ENCODE measurements at regions not wholly inside any gene's neighbourhood (a gene's known extent, or its start where the extent isn't known, plus 50 kb on each side); places are given as distances from the start of the nearest gene placed in this dataset.

GRCh38 chr11:98561877-98562395 is 458.8 kb upstream of the CNTN5 start:
- no peak for ATAC-seq
- no peak for DNase-seq (ENCODE audit: low spot score in 2 of 2)
- Mint-ChIP-seq H3K9me3 (peaks cover 9 to 14% of the 10 kb centered on the region in 2 donors), H3K27ac (no peak overlapping the region), H3K36me3 (no peaks in the 10 kb centered on the region)

GRCh38 chr11:98564233-98564632 is 456.5 kb upstream of the CNTN5 start:
- ATAC-seq: no peak
- H3K36me3 Mint-ChIP-seq: peaks cover 0 to 4% of the 10 kb centered on the region in 2 donors
- H3K27ac Mint-ChIP-seq: no peak overlapping the region
- peaks cover 11 to 13% of the 10 kb centered on the region in 2 donors for H3K9me3 Mint-ChIP-seq
- DNase-seq (ENCODE audit: low spot score in 2 of 2): no peak

- no peak for ATAC-seq
- Mint-ChIP-seq H3K27ac (no peak overlapping the region), H3K9me3 (peaks cover 11 to 13% of the 10 kb centered on the region in 2 donors), H3K36me3 (peaks cover 0 to 4% of the 10 kb centered on the region in 2 donors)
- DNase-seq (ENCODE audit: low spot score in 2 of 2): no peak
Observed at GRCh38 chr11:98564881-98565280, 455.9 kb upstream of the CNTN5 start.

GRCh38 chr11:98565311-98565710 is 455.4 kb upstream of the CNTN5 start:
- ATAC-seq (peak in 1 of 2 donors; percentile 32), DNase-seq (ENCODE audit: low spot score in 2 of 2) (no peak)
- Mint-ChIP-seq H3K9me3 (peaks cover 15 to 16% of the 10 kb centered on the region in 2 donors), H3K27ac (no peak overlapping the region), H3K36me3 (peaks cover 0 to 4% of the 10 kb centered on the region in 2 donors)

GRCh38 chr11:98566978-98567377 is 453.8 kb upstream of the CNTN5 start:
- H3K27ac Mint-ChIP-seq: peak overlapping the region in 1 of 2 donors; percentile 47
- H3K36me3 Mint-ChIP-seq: peaks cover 0 to 4% of the 10 kb centered on the region in 2 donors
- DNase-seq (ENCODE audit: low spot score in 2 of 2) (no peak), ATAC-seq (no peak)
- peaks cover 14 to 16% of the 10 kb centered on the region in 2 donors for H3K9me3 Mint-ChIP-seq

- Mint-ChIP-seq H3K9me3 (peaks cover 13 to 17% of the 10 kb centered on the region in 2 donors), H3K27ac (no peak overlapping the region), H3K36me3 (peaks cover 0 to 4% of the 10 kb centered on the region in 2 donors)
- DNase-seq (ENCODE audit: low spot score in 2 of 2): no peak
- no peak for ATAC-seq
Observed at GRCh38 chr11:98568013-98568412, 452.7 kb upstream of the CNTN5 start.

GRCh38 chr11:98572941-98573340 is 447.8 kb upstream of the CNTN5 start:
- peaks cover 11% of the 10 kb centered on the region in 2 donors for H3K9me3 Mint-ChIP-seq
- no peak overlapping the region for H3K27ac Mint-ChIP-seq
- no peak for ATAC-seq
- no peak for DNase-seq (ENCODE audit: low spot score in 2 of 2)
- H3K36me3 Mint-ChIP-seq: peaks cover 0 to 3% of the 10 kb centered on the region in 2 donors

- no peaks in the 10 kb centered on the region for H3K36me3 Mint-ChIP-seq
- no peak overlapping the region for H3K27ac Mint-ChIP-seq
- ATAC-seq: no peak
- no peak for DNase-seq (ENCODE audit: low spot score in 2 of 2)
- H3K9me3 Mint-ChIP-seq: peaks cover 4 to 7% of the 10 kb centered on the region in 2 donors
Observed at GRCh38 chr11:98587884-98588283, 432.9 kb upstream of the CNTN5 start.

- H3K27ac Mint-ChIP-seq: no peak overlapping the region
- peaks cover 0 to 4% of the 10 kb centered on the region in 2 donors for H3K36me3 Mint-ChIP-seq
- peaks cover 11 to 13% of the 10 kb centered on the region in 2 donors for H3K9me3 Mint-ChIP-seq
- DNase-seq (ENCODE audit: low spot score in 2 of 2) (no peak), ATAC-seq (no peak)
Observed at GRCh38 chr11:98589967-98590366, 430.8 kb upstream of the CNTN5 start.

GRCh38 chr11:98600103-98600502 is 420.6 kb upstream of the CNTN5 start:
- no peaks in the 10 kb centered on the region for H3K36me3 Mint-ChIP-seq
- ATAC-seq: no peak
- no peak for DNase-seq (ENCODE audit: low spot score in 2 of 2)
- no peak overlapping the region for H3K27ac Mint-ChIP-seq
- H3K9me3 Mint-ChIP-seq: peaks cover 13 to 31% of the 10 kb centered on the region in 2 donors

GRCh38 chr11:98600786-98601773 is 419.7 kb upstream of the CNTN5 start:
- ATAC-seq (no peak), DNase-seq (ENCODE audit: low spot score in 2 of 2) (no peak)
- peaks cover 7 to 31% of the 10 kb centered on the region in 2 donors for H3K9me3 Mint-ChIP-seq
- H3K36me3 Mint-ChIP-seq: no peaks in the 10 kb centered on the region
- H3K27ac Mint-ChIP-seq: peak overlapping the region in 1 of 2 donors; percentile 79

GRCh38 chr11:98616098-98616655 is 404.6 kb upstream of the CNTN5 start:
- peaks cover 0 to 6% of the 10 kb centered on the region in 2 donors for H3K36me3 Mint-ChIP-seq
- peaks cover 24 to 33% of the 10 kb centered on the region in 2 donors for H3K9me3 Mint-ChIP-seq
- DNase-seq (ENCODE audit: low spot score in 2 of 2) (no peak), ATAC-seq (no peak)
- no peak overlapping the region for H3K27ac Mint-ChIP-seq

GRCh38 chr11:98621767-98622166 is 399.0 kb upstream of the CNTN5 start:
- ATAC-seq: no peak
- DNase-seq (ENCODE audit: low spot score in 2 of 2): no peak
- Mint-ChIP-seq H3K9me3 (peaks cover 35 to 37% of the 10 kb centered on the region in 2 donors), H3K36me3 (peaks cover 6% of the 10 kb centered on the region in 2 donors), H3K27ac (no peak overlapping the region)

GRCh38 chr11:98625526-98625925 is 395.2 kb upstream of the CNTN5 start:
- no peak for ATAC-seq
- Mint-ChIP-seq H3K36me3 (peaks cover 0 to 6% of the 10 kb centered on the region in 2 donors), H3K27ac (no peak overlapping the region), H3K9me3 (peaks cover 15 to 19% of the 10 kb centered on the region in 2 donors)
- no peak for DNase-seq (ENCODE audit: low spot score in 2 of 2)

GRCh38 chr11:98630736-98631135 is 390.0 kb upstream of the CNTN5 start:
- no peak for ATAC-seq
- no peak for DNase-seq (ENCODE audit: low spot score in 2 of 2)
- Mint-ChIP-seq H3K9me3 (peaks cover 3 to 4% of the 10 kb centered on the region in 2 donors), H3K36me3 (no peaks in the 10 kb centered on the region), H3K27ac (no peak overlapping the region)

- no peak overlapping the region for H3K27ac Mint-ChIP-seq
- H3K36me3 Mint-ChIP-seq: no peaks in the 10 kb centered on the region
- DNase-seq (ENCODE audit: low spot score in 2 of 2): no peak
- H3K9me3 Mint-ChIP-seq: peaks cover 4 to 13% of the 10 kb centered on the region in 2 donors
- ATAC-seq: no peak
Observed at GRCh38 chr11:98657711-98658110, 363.0 kb upstream of the CNTN5 start.

GRCh38 chr11:98659431-98659830 is 361.3 kb upstream of the CNTN5 start:
- no peak for DNase-seq (ENCODE audit: low spot score in 2 of 2)
- Mint-ChIP-seq H3K27ac (no peak overlapping the region), H3K9me3 (peaks cover 4 to 12% of the 10 kb centered on the region in 2 donors), H3K36me3 (no peaks in the 10 kb centered on the region)
- ATAC-seq: no peak
